Central memory CD8-positive, alpha-beta T cell (primary cell): ENCODE measurements at regions not wholly inside any gene's neighbourhood (a gene's known extent, or its start where the extent isn't known, plus 50 kb on each side); places are given as distances from the start of the nearest gene placed in this dataset.
A peak's percentile ranks its signal among the peaks of the same experiment; 100 is the strongest.

Source experiments
- ATAC-seq: fragments of 150-1000 bp; cut with Tn5 transposase; replicated peaks from 2 replicates; pipeline ENCODE4 v1.10.0; 2022; ENCODE audit warnings: mild to moderate bottlenecking, moderate FRiP score, moderate number of reproducible peaks; ENCODE audit not compliant: poor library complexity, severe bottlenecking; ENCODE audit errors: extremely low read depth
- DNase-seq, 2 donors: peaks; one replicate each; pipeline ENCODE4 v3.0.0; 2021; ENCODE audit warnings: low spot score in 2 of 2
- H3K27ac Mint-ChIP-seq: one replicate; pipeline ENCODE4 v1.8.0; 2022; ENCODE audit warnings: low read depth, mild to moderate bottlenecking, moderate library complexity, mixed read lengths
- H3K27me3 Mint-ChIP-seq: one replicate; pipeline ENCODE4 v1.8.0; 2022; ENCODE audit warnings: mixed read lengths
- H3K36me3 Mint-ChIP-seq: one replicate; pipeline ENCODE4 v1.8.0; 2022; ENCODE audit warnings: mild to moderate bottlenecking, moderate library complexity, mixed read lengths; ENCODE audit not compliant: insufficient read depth
- H3K4me1 Mint-ChIP-seq: one replicate; pipeline ENCODE4 v1.8.0; 2022; ENCODE audit warnings: mixed read lengths
- H3K4me3 Mint-ChIP-seq: one replicate; pipeline ENCODE4 v1.8.0; 2022; ENCODE audit warnings: mild to moderate bottlenecking, moderate library complexity, mixed read lengths
- H3K9me3 Mint-ChIP-seq: one replicate; pipeline ENCODE4 v1.8.0; 2022; ENCODE audit warnings: mixed read lengths

- H3K27me3 Mint-ChIP-seq: no peaks in the 10 kb centered on the region
- H3K36me3 Mint-ChIP-seq: no peaks in the 10 kb centered on the region
- H3K27ac Mint-ChIP-seq: peak overlapping the region; percentile 37
- ATAC-seq (no peak), DNase-seq (no peak)
- H3K4me3 Mint-ChIP-seq: no peak overlapping the region
- H3K4me1 Mint-ChIP-seq: peaks cover 62% of the 10 kb centered on the region
- no peaks in the 10 kb centered on the region for H3K9me3 Mint-ChIP-seq
These were observed 82.7 kb upstream of the CTSC start for GRCh38 chr11:88420165-88420791.

- Mint-ChIP-seq H3K9me3 (no peaks in the 10 kb centered on the region), H3K4me3 (no peak overlapping the region), H3K27me3 (no peaks in the 10 kb centered on the region), H3K27ac (peak overlapping the region; percentile 27), H3K4me1 (peaks cover 72% of the 10 kb centered on the region), H3K36me3 (peaks cover 2% of the 10 kb centered on the region)
- ATAC-seq (no peak), DNase-seq (no peak)
These were observed 81.0 kb upstream of the CTSC start for GRCh38 chr11:88418508-88418907.

- Mint-ChIP-seq H3K4me1 (peaks cover 60% of the 10 kb centered on the region), H3K27ac (peak overlapping the region; percentile 6), H3K36me3 (peaks cover 2% of the 10 kb centered on the region), H3K4me3 (peak overlapping the region; percentile 66), H3K9me3 (no peaks in the 10 kb centered on the region), H3K27me3 (no peaks in the 10 kb centered on the region)
- no peak for DNase-seq
- ATAC-seq: no peak
These were observed 78.0 kb upstream of the CTSC start for GRCh38 chr11:88415495-88415894.

GRCh38 chr11:88414981-88415413 lies 77.5 kb upstream of the CTSC start:
- Mint-ChIP-seq H3K27ac (peak overlapping the region; percentile 6), H3K27me3 (no peaks in the 10 kb centered on the region), H3K36me3 (peaks cover 2% of the 10 kb centered on the region), H3K9me3 (no peaks in the 10 kb centered on the region), H3K4me1 (peaks cover 55% of the 10 kb centered on the region), H3K4me3 (peak overlapping the region; percentile 66)
- ATAC-seq (peak; percentile 86), DNase-seq (peak in 1 of 2 donors; percentile 21)

- Mint-ChIP-seq H3K4me3 (peak overlapping the region; percentile 66), H3K27ac (peak overlapping the region; percentile 6), H3K9me3 (no peaks in the 10 kb centered on the region), H3K4me1 (peaks cover 49% of the 10 kb centered on the region), H3K27me3 (no peaks in the 10 kb centered on the region), H3K36me3 (peaks cover 2% of the 10 kb centered on the region)
- DNase-seq (no peak), ATAC-seq (peak; percentile 58)
These were observed 76.9 kb upstream of the CTSC start for GRCh38 chr11:88414385-88414861.

GRCh38 chr11:88411265-88411664 lies 73.7 kb upstream of the CTSC start:
- Mint-ChIP-seq H3K27me3 (no peaks in the 10 kb centered on the region), H3K4me3 (no peak overlapping the region), H3K36me3 (peaks cover 2% of the 10 kb centered on the region), H3K27ac (no peak overlapping the region), H3K9me3 (no peaks in the 10 kb centered on the region), H3K4me1 (peaks cover 32% of the 10 kb centered on the region)
- DNase-seq (no peak), ATAC-seq (no peak)

- Mint-ChIP-seq H3K4me3 (no peak overlapping the region), H3K27ac (no peak overlapping the region), H3K27me3 (no peaks in the 10 kb centered on the region), H3K36me3 (peaks cover 2% of the 10 kb centered on the region), H3K9me3 (no peaks in the 10 kb centered on the region), H3K4me1 (peaks cover 29% of the 10 kb centered on the region)
- no peak for ATAC-seq
- no peak for DNase-seq
These were observed 73.1 kb upstream of the CTSC start for GRCh38 chr11:88410656-88411055.

GRCh38 chr11:88410056-88410455 lies 72.5 kb upstream of the CTSC start:
- H3K36me3 Mint-ChIP-seq: peaks cover 2% of the 10 kb centered on the region
- no peak overlapping the region for H3K4me3 Mint-ChIP-seq
- no peaks in the 10 kb centered on the region for H3K9me3 Mint-ChIP-seq
- no peak overlapping the region for H3K27ac Mint-ChIP-seq
- ATAC-seq (no peak), DNase-seq (no peak)
- H3K27me3 Mint-ChIP-seq: no peaks in the 10 kb centered on the region
- H3K4me1 Mint-ChIP-seq: peaks cover 24% of the 10 kb centered on the region

- Mint-ChIP-seq H3K27me3 (no peaks in the 10 kb centered on the region), H3K9me3 (no peaks in the 10 kb centered on the region), H3K4me1 (peaks cover 10% of the 10 kb centered on the region), H3K4me3 (no peak overlapping the region), H3K27ac (no peak overlapping the region), H3K36me3 (no peaks in the 10 kb centered on the region)
- DNase-seq: no peak
- no peak for ATAC-seq
These were observed 69.3 kb upstream of the CTSC start for GRCh38 chr11:88406876-88407275.

- Mint-ChIP-seq H3K27me3 (no peaks in the 10 kb centered on the region), H3K9me3 (no peaks in the 10 kb centered on the region), H3K27ac (no peak overlapping the region), H3K4me1 (peaks cover 10% of the 10 kb centered on the region), H3K4me3 (no peak overlapping the region), H3K36me3 (no peaks in the 10 kb centered on the region)
- ATAC-seq: no peak
- DNase-seq: no peak
These were observed 68.3 kb upstream of the CTSC start for GRCh38 chr11:88405853-88406252.

- peaks cover 10% of the 10 kb centered on the region for H3K4me1 Mint-ChIP-seq
- H3K4me3 Mint-ChIP-seq: no peak overlapping the region
- no peaks in the 10 kb centered on the region for H3K9me3 Mint-ChIP-seq
- DNase-seq (no peak), ATAC-seq (no peak)
- H3K27ac Mint-ChIP-seq: no peak overlapping the region
- no peaks in the 10 kb centered on the region for H3K36me3 Mint-ChIP-seq
- no peaks in the 10 kb centered on the region for H3K27me3 Mint-ChIP-seq
These were observed 67.6 kb upstream of the CTSC start for GRCh38 chr11:88404932-88405710.

GRCh38 chr11:88404391-88404790 lies 66.9 kb upstream of the CTSC start:
- no peaks in the 10 kb centered on the region for H3K9me3 Mint-ChIP-seq
- DNase-seq (no peak), ATAC-seq (no peak)
- no peaks in the 10 kb centered on the region for H3K27me3 Mint-ChIP-seq
- peaks cover 10% of the 10 kb centered on the region for H3K4me1 Mint-ChIP-seq
- no peak overlapping the region for H3K27ac Mint-ChIP-seq
- H3K36me3 Mint-ChIP-seq: no peaks in the 10 kb centered on the region
- H3K4me3 Mint-ChIP-seq: no peak overlapping the region

GRCh38 chr11:88402784-88403183 lies 65.2 kb upstream of the CTSC start:
- ATAC-seq (no peak), DNase-seq (no peak)
- peaks cover 10% of the 10 kb centered on the region for H3K4me1 Mint-ChIP-seq
- no peak overlapping the region for H3K27ac Mint-ChIP-seq
- H3K27me3 Mint-ChIP-seq: no peaks in the 10 kb centered on the region
- no peaks in the 10 kb centered on the region for H3K9me3 Mint-ChIP-seq
- H3K36me3 Mint-ChIP-seq: no peaks in the 10 kb centered on the region
- no peak overlapping the region for H3K4me3 Mint-ChIP-seq
